ENCODE measurements at regions not wholly inside any gene's neighbourhood (a gene's known extent, or its start where the extent isn't known, plus 50 kb on each side); places are given as distances from the start of the nearest gene placed in this dataset.
A peak's percentile ranks its signal among the peaks of the same experiment; 100 is the strongest.

GRCh38 chr1:217313096-217313495 is 317.8 kb downstream of the GPATCH2 start:
- Histone ChIP-seq H3K79me2 (ENCODE audit: control insufficient read depth, insufficient read depth, low read length, unreplicated experiment) (no peaks in the 10 kb centered on the region), H2AFZ (ENCODE audit: low read length, unreplicated experiment) (no peak overlapping the region), H3K36me3 (ENCODE audit: insufficient read depth, low read length) (no peaks in the 10 kb centered on the region), H3K4me1 (ENCODE audit: control insufficient read depth, insufficient read depth, low read length, unreplicated experiment) (peaks cover 16% of the 10 kb centered on the region), H3K27ac (ENCODE audit: low read depth, low read length) (no peak overlapping the region), H3K27me3 (ENCODE audit: insufficient read depth, low read length) (no peaks in the 10 kb centered on the region), H3K4me3 (ENCODE audit: low read depth, low read length) (no peak overlapping the region)

GRCh38 chr1:217311766-217312165 is 319.1 kb downstream of the GPATCH2 start:
- Histone ChIP-seq H2AFZ (ENCODE audit: low read length, unreplicated experiment) (no peak overlapping the region), H3K36me3 (ENCODE audit: insufficient read depth, low read length) (no peaks in the 10 kb centered on the region), H3K4me1 (ENCODE audit: control insufficient read depth, insufficient read depth, low read length, unreplicated experiment) (peaks cover 16% of the 10 kb centered on the region), H3K27me3 (ENCODE audit: insufficient read depth, low read length) (no peaks in the 10 kb centered on the region), H3K79me2 (ENCODE audit: control insufficient read depth, insufficient read depth, low read length, unreplicated experiment) (no peaks in the 10 kb centered on the region), H3K27ac (ENCODE audit: low read depth, low read length) (no peak overlapping the region), H3K4me3 (ENCODE audit: low read depth, low read length) (no peak overlapping the region)

- Histone ChIP-seq H3K27me3 (ENCODE audit: insufficient read depth, low read length) (no peaks in the 10 kb centered on the region), H2AFZ (ENCODE audit: low read length, unreplicated experiment) (no peak overlapping the region), H3K79me2 (ENCODE audit: control insufficient read depth, insufficient read depth, low read length, unreplicated experiment) (no peaks in the 10 kb centered on the region), H3K27ac (ENCODE audit: low read depth, low read length) (no peak overlapping the region), H3K36me3 (ENCODE audit: insufficient read depth, low read length) (no peaks in the 10 kb centered on the region), H3K4me3 (ENCODE audit: low read depth, low read length) (no peak overlapping the region), H3K4me1 (ENCODE audit: control insufficient read depth, insufficient read depth, low read length, unreplicated experiment) (peaks cover 16% of the 10 kb centered on the region)
Observed at GRCh38 chr1:217311269-217311668, 319.6 kb downstream of the GPATCH2 start.

- no peaks in the 10 kb centered on the region for H3K36me3 ChIP-seq (ENCODE audit: insufficient read depth, low read length)
- H3K79me2 ChIP-seq (ENCODE audit: control insufficient read depth, insufficient read depth, low read length, unreplicated experiment) = no peaks in the 10 kb centered on the region
- H3K4me3 ChIP-seq (ENCODE audit: low read depth, low read length) = no peak overlapping the region
- H3K27ac ChIP-seq (ENCODE audit: low read depth, low read length) = no peak overlapping the region
- no peaks in the 10 kb centered on the region for H3K27me3 ChIP-seq (ENCODE audit: insufficient read depth, low read length)
- H3K4me1 ChIP-seq (ENCODE audit: control insufficient read depth, insufficient read depth, low read length, unreplicated experiment) = peaks cover 23% of the 10 kb centered on the region
- no peak overlapping the region for H2AFZ ChIP-seq (ENCODE audit: low read length, unreplicated experiment)
Observed at GRCh38 chr1:217281332-217281731, 349.6 kb downstream of the GPATCH2 start.

GRCh38 chr1:217275655-217276398 is 355.1 kb downstream of the GPATCH2 start:
- Histone ChIP-seq H3K36me3 (ENCODE audit: insufficient read depth, low read length) (no peaks in the 10 kb centered on the region), H3K4me3 (ENCODE audit: low read depth, low read length) (peak overlapping the region; percentile 59), H3K4me1 (ENCODE audit: control insufficient read depth, insufficient read depth, low read length, unreplicated experiment) (peaks cover 62% of the 10 kb centered on the region), H3K27me3 (ENCODE audit: insufficient read depth, low read length) (no peaks in the 10 kb centered on the region), H3K27ac (ENCODE audit: low read depth, low read length) (peak overlapping the region; percentile 98), H2AFZ (ENCODE audit: low read length, unreplicated experiment) (peak overlapping the region; percentile 15), H3K79me2 (ENCODE audit: control insufficient read depth, insufficient read depth, low read length, unreplicated experiment) (no peaks in the 10 kb centered on the region)

GRCh38 chr1:217274927-217275654 is 355.8 kb downstream of the GPATCH2 start:
- no peaks in the 10 kb centered on the region for H3K79me2 ChIP-seq (ENCODE audit: control insufficient read depth, insufficient read depth, low read length, unreplicated experiment)
- peaks cover 62% of the 10 kb centered on the region for H3K4me1 ChIP-seq (ENCODE audit: control insufficient read depth, insufficient read depth, low read length, unreplicated experiment)
- no peaks in the 10 kb centered on the region for H3K27me3 ChIP-seq (ENCODE audit: insufficient read depth, low read length)
- H3K36me3 ChIP-seq (ENCODE audit: insufficient read depth, low read length) = no peaks in the 10 kb centered on the region
- peak overlapping the region; percentile 59 for H3K4me3 ChIP-seq (ENCODE audit: low read depth, low read length)
- peak overlapping the region; percentile 98 for H3K27ac ChIP-seq (ENCODE audit: low read depth, low read length)
- peak overlapping the region; percentile 72 for H2AFZ ChIP-seq (ENCODE audit: low read length, unreplicated experiment)

GRCh38 chr1:217274416-217274815 is 356.5 kb downstream of the GPATCH2 start:
- H2AFZ ChIP-seq (ENCODE audit: low read length, unreplicated experiment) = peak overlapping the region; percentile 72
- H3K4me3 ChIP-seq (ENCODE audit: low read depth, low read length) = peak overlapping the region; percentile 12; the same call in 1 of the 2 replicates
- H3K27me3 ChIP-seq (ENCODE audit: insufficient read depth, low read length) = no peaks in the 10 kb centered on the region
- H3K27ac ChIP-seq (ENCODE audit: low read depth, low read length) = peak overlapping the region; percentile 98
- H3K4me1 ChIP-seq (ENCODE audit: control insufficient read depth, insufficient read depth, low read length, unreplicated experiment) = peaks cover 62% of the 10 kb centered on the region
- no peaks in the 10 kb centered on the region for H3K36me3 ChIP-seq (ENCODE audit: insufficient read depth, low read length)
- no peaks in the 10 kb centered on the region for H3K79me2 ChIP-seq (ENCODE audit: control insufficient read depth, insufficient read depth, low read length, unreplicated experiment)

GRCh38 chr1:217273866-217274265 is 357.0 kb downstream of the GPATCH2 start:
- Histone ChIP-seq H2AFZ (ENCODE audit: low read length, unreplicated experiment) (peak overlapping the region; percentile 48), H3K4me3 (ENCODE audit: low read depth, low read length) (peak overlapping the region; percentile 12; the same call in 1 of the 2 replicates), H3K79me2 (ENCODE audit: control insufficient read depth, insufficient read depth, low read length, unreplicated experiment) (no peaks in the 10 kb centered on the region), H3K27ac (ENCODE audit: low read depth, low read length) (peak overlapping the region; percentile 98), H3K36me3 (ENCODE audit: insufficient read depth, low read length) (no peaks in the 10 kb centered on the region), H3K4me1 (ENCODE audit: control insufficient read depth, insufficient read depth, low read length, unreplicated experiment) (peaks cover 62% of the 10 kb centered on the region), H3K27me3 (ENCODE audit: insufficient read depth, low read length) (no peaks in the 10 kb centered on the region)

GRCh38 chr1:217272385-217272784 is 358.5 kb downstream of the GPATCH2 start:
- Histone ChIP-seq H3K27ac (ENCODE audit: low read depth, low read length) (peak overlapping the region; percentile 98), H3K27me3 (ENCODE audit: insufficient read depth, low read length) (no peaks in the 10 kb centered on the region), H3K4me3 (ENCODE audit: low read depth, low read length) (no peak overlapping the region; the same call in 1 of the 2 replicates), H3K4me1 (ENCODE audit: control insufficient read depth, insufficient read depth, low read length, unreplicated experiment) (peaks cover 49% of the 10 kb centered on the region), H3K36me3 (ENCODE audit: insufficient read depth, low read length) (no peaks in the 10 kb centered on the region), H3K79me2 (ENCODE audit: control insufficient read depth, insufficient read depth, low read length, unreplicated experiment) (no peaks in the 10 kb centered on the region), H2AFZ (ENCODE audit: low read length, unreplicated experiment) (peak overlapping the region; percentile 73)

GRCh38 chr1:217270101-217270500 is 360.8 kb downstream of the GPATCH2 start:
- no peak overlapping the region for H2AFZ ChIP-seq (ENCODE audit: low read length, unreplicated experiment)
- no peaks in the 10 kb centered on the region for H3K79me2 ChIP-seq (ENCODE audit: control insufficient read depth, insufficient read depth, low read length, unreplicated experiment)
- H3K27me3 ChIP-seq (ENCODE audit: insufficient read depth, low read length) = no peaks in the 10 kb centered on the region
- H3K4me3 ChIP-seq (ENCODE audit: low read depth, low read length) = no peak overlapping the region
- H3K4me1 ChIP-seq (ENCODE audit: control insufficient read depth, insufficient read depth, low read length, unreplicated experiment) = peaks cover 31% of the 10 kb centered on the region
- no peak overlapping the region for H3K27ac ChIP-seq (ENCODE audit: low read depth, low read length)
- H3K36me3 ChIP-seq (ENCODE audit: insufficient read depth, low read length) = no peaks in the 10 kb centered on the region

- Histone ChIP-seq H3K27me3 (ENCODE audit: insufficient read depth, low read length) (no peaks in the 10 kb centered on the region), H3K4me1 (ENCODE audit: control insufficient read depth, insufficient read depth, low read length, unreplicated experiment) (peaks cover 13% of the 10 kb centered on the region), H3K27ac (ENCODE audit: low read depth, low read length) (no peak overlapping the region), H3K36me3 (ENCODE audit: insufficient read depth, low read length) (no peaks in the 10 kb centered on the region), H2AFZ (ENCODE audit: low read length, unreplicated experiment) (no peak overlapping the region), H3K4me3 (ENCODE audit: low read depth, low read length) (no peak overlapping the region), H3K79me2 (ENCODE audit: control insufficient read depth, insufficient read depth, low read length, unreplicated experiment) (no peaks in the 10 kb centered on the region)
Observed at GRCh38 chr1:217268058-217268457, 362.8 kb downstream of the GPATCH2 start.
